Lung (tissue), 11 donors: ENCODE measurements at regions not wholly inside any gene's neighbourhood (a gene's known extent, or its start where the extent isn't known, plus 50 kb on each side); places are given as distances from the start of the nearest gene placed in this dataset.

ENCODE experiments used
- ATAC-seq: fragments of 200-7000 bp; cut with Tn5 transposase; one replicate; pipeline ENCODE4 v1.9.1; 2020; ENCODE audit warnings: moderate number of reproducible peaks; ENCODE audit not compliant: insufficient read depth, low FRiP score
- DNase-seq, 3 donors: peaks; one replicate each; pipeline ENCODE4 v3.0.0-alpha.2; 2013 to 2017
- H3K27ac ChIP-seq, 2 donors: one replicate each; pipeline ENCODE4 v1.5.1; 2013; ENCODE audit warnings: mild to moderate bottlenecking in 2 of 2, moderate library complexity in 2 of 2, control low read depth in 1 of 2, inconsistent platforms in 1 of 2, low read depth in 1 of 2, low read length in 1 of 2
- H3K27me3 ChIP-seq, 3 donors: one replicate each; pipeline ENCODE4 v1.5.1; 2013; ENCODE audit warnings: low read length in 2 of 3; ENCODE audit not compliant: control insufficient read depth in 3 of 3, insufficient read depth in 3 of 3
- H3K36me3 ChIP-seq, 4 donors: one replicate each; pipeline ENCODE4 v1.5.1; 2013; ENCODE audit warnings: low read length in 4 of 4, mild to moderate bottlenecking in 1 of 4, moderate library complexity in 1 of 4; ENCODE audit not compliant: control insufficient read depth in 4 of 4, insufficient read depth in 4 of 4
- H3K4me1 ChIP-seq, 5 donors: one replicate each; pipeline ENCODE4 v1.5.1; 2013; ENCODE audit warnings: low read length in 5 of 5, mild to moderate bottlenecking in 2 of 5, moderate library complexity in 1 of 5; ENCODE audit not compliant: control insufficient read depth in 5 of 5, insufficient read depth in 5 of 5
- H3K4me3 ChIP-seq: one replicate; pipeline ENCODE4 v1.5.1; 2013; ENCODE audit warnings: mild to moderate bottlenecking, control low read depth, moderate library complexity
- H3K9ac ChIP-seq, 2 donors: one replicate each; pipeline ENCODE4 v1.5.1; 2013; ENCODE audit warnings: low read length in 2 of 2, control low read depth in 1 of 2; ENCODE audit not compliant: insufficient read depth in 1 of 2
- H3K9me3 ChIP-seq, 4 donors: one replicate each; pipeline ENCODE4 v1.5.1; 2013; ENCODE audit warnings: low read length in 3 of 4, mild to moderate bottlenecking in 1 of 4, moderate library complexity in 1 of 4; ENCODE audit not compliant: control insufficient read depth in 4 of 4, insufficient read depth in 3 of 4
- CTCF ChIP-seq: IDR thresholded peaks from 2 replicates; pipeline ENCODE4 v1.5.1; 2012; ENCODE audit warnings: mild to moderate bottlenecking; ENCODE audit errors: control extremely low read depth, extremely low read depth
- WGBS, 2 donors: extraction: QIAGEN DNeasy Blood & Tissue Kit; methylation state at CpG; one replicate each; pipeline ENCODE4 v1.1.7; 2013; 5-methylcytosine and 5-hydroxymethylcytosine counted together
- donor health status: control.
- donor health status: control.
- donor health status: Bipolar disorder and iron deficiency.
- donor health status: healthy.
- donor health status: DM: yes; HTN: yes; CAD: no.

GRCh38 chr2:147297820-147298219, 547.0 kb upstream of the ACVR2A start:
- H3K27ac ChIP-seq: no peak overlapping the region
- H3K9ac ChIP-seq: no peak overlapping the region
- peaks cover 0 to 6% (median 0%) of the 10 kb centered on the region in 5 donors for H3K4me1 ChIP-seq
- H3K27me3 ChIP-seq: no peaks in the 10 kb centered on the region
- TF ChIP-seq CTCF: no peak
- WGBS, 2 donors: 75 to 76% methylated on average over 3 of the region's 3 CpGs
- no peak overlapping the region for H3K4me3 ChIP-seq
- no peak for DNase-seq
- H3K9me3 ChIP-seq: no peaks in the 10 kb centered on the region
- ATAC-seq: no peak
- no peaks in the 10 kb centered on the region for H3K36me3 ChIP-seq

GRCh38 chr2:147294825-147295392, 549.9 kb upstream of the ACVR2A start:
- no peaks in the 10 kb centered on the region for H3K9me3 ChIP-seq
- no peak overlapping the region for H3K9ac ChIP-seq
- 72 to 77% methylated on average over 2 of the region's 2 CpGs for WGBS, 2 donors
- H3K36me3 ChIP-seq: no peaks in the 10 kb centered on the region
- DNase-seq: no peak
- TF ChIP-seq CTCF: no peak
- H3K4me3 ChIP-seq: no peak overlapping the region
- ATAC-seq: no peak
- H3K27me3 ChIP-seq: no peaks in the 10 kb centered on the region
- H3K4me1 ChIP-seq: peaks cover 0 to 6% (median 0%) of the 10 kb centered on the region in 5 donors
- H3K27ac ChIP-seq: no peak overlapping the region

DNA sequence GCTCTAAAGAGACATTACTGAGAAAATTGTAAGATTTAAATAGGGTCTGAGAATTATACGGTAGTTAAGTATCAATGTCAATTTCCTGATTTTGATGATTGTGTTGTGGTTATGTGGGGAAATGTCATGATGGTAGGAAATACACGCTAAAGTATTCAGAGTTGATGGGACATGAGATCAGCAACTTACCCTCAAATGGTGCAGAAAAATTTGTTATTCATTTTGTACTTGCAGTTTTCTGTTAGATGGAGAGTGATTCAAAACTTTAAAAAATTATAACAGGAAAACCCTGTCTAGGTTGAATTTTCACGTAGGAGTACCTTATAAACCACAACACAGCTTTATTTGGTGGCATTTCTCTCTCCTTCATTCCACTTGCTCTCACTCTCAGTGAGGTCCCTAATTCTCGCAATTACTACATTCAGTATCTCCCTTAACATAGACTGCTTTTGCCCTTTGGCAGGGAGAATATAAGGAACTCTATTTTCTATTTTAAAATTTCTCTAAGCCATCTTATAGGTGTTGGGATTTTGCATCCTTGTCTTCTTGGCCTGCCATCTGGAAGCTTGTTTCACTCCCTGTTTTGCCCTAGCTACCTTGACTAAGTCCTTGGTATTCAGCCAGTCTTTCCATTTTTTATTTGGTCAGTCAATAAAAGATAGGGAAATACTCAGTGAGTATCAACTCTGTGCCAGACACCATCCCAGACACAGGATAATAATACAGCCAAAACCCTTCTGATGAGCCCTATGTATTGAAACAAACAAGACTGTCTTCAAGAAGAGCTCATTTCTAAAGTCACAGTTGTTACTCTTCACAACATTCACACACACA, 550.6 kb upstream of the ACVR2A start:
- no peak for ATAC-seq

More for the DNA sequence above, 550.6 kb upstream of the ACVR2A start:
- peaks cover 0 to 6% (median 0%) of the 10 kb centered on the region in 5 donors for H3K4me1 ChIP-seq
- WGBS, 2 donors: 73 to 81% methylated on average over 4 of the region's 4 CpGs
- no peaks in the 10 kb centered on the region for H3K36me3 ChIP-seq
- no peak overlapping the region for H3K9ac ChIP-seq
- no peak overlapping the region for H3K27ac ChIP-seq
- DNase-seq: no peak
- H3K27me3 ChIP-seq: no peaks in the 10 kb centered on the region
- TF ChIP-seq CTCF: no peak
- no peaks in the 10 kb centered on the region for H3K9me3 ChIP-seq
- no peak overlapping the region for H3K4me3 ChIP-seq
